ENCODE measurements at regions not wholly inside any gene's neighbourhood (a gene's known extent, or its start where the extent isn't known, plus 50 kb on each side); places are given as distances from the start of the nearest gene placed in this dataset.

- no peak for TF ChIP-seq EP300 (IDR thresholded peaks at IDR 0.05)
- no peak for TF ChIP-seq CTCF (IDR thresholded peaks at IDR 0.05)
- no peak for TF ChIP-seq USF2 (IDR thresholded peaks at IDR 0.05)
- TF ChIP-seq REST (IDR thresholded peaks at IDR 0.05), result no peak
- no peak for TF ChIP-seq PBX3 (IDR thresholded peaks at IDR 0.05)
- TF ChIP-seq MAX (IDR thresholded peaks at IDR 0.05), result no peak
- TF ChIP-seq POLR2A (IDR thresholded peaks at IDR 0.05; ENCODE audit: low read length), result no peak
- TF ChIP-seq RFX5 (IDR thresholded peaks at IDR 0.05), result no peak
- TF ChIP-seq RAD21 (conservative IDR thresholded peaks at IDR 0.05 in 1 of 2, IDR thresholded peaks at IDR 0.05 in 1 of 2), result no peak
- no peak for TF ChIP-seq KDM5A (IDR thresholded peaks at IDR 0.05)
- no peak for TF ChIP-seq CHD2 (IDR thresholded peaks at IDR 0.05; ENCODE audit: low read length, partially characterized antibody)
- no peak for TF ChIP-seq FOSB (CRISPR knock-in tag; IDR thresholded peaks at IDR 0.05)
Observed at GRCh38 chr2:58896638-58897037, 655.5 kb upstream of the FANCL start.

Data from A549 (cell line).